SK-N-SH (cell line): ENCODE measurements at regions not wholly inside any gene's neighbourhood (a gene's known extent, or its start where the extent isn't known, plus 50 kb on each side); places are given as distances from the start of the nearest gene placed in this dataset.

Source experiments
- CHD2 ChIP-seq: fragments of 150-350 bp; IDR thresholded peaks from 2 replicates; pipeline ENCODE4 v1.6.1; 2018; ENCODE audit warnings: low read length; ENCODE audit not compliant: partially characterized antibody
- CTCF ChIP-seq: fragments of 200-600 bp; sonication (generic); IDR thresholded peaks from 2 replicates; pipeline ENCODE4 v1.6.1; 2017; ENCODE audit warnings: antibody characterized with exemption, mild to moderate bottlenecking, moderate library complexity
- FOSL2 ChIP-seq: IDR thresholded peaks from 2 replicates; pipeline ENCODE4 v1.4.0; 2012; ENCODE audit warnings: low read depth, mild to moderate bottlenecking, moderate library complexity, borderline replicate concordance
- FOXJ3 ChIP-seq: sonication (generic); formaldehyde crosslinking; IDR thresholded peaks from 2 replicates; pipeline ENCODE4 v1.5.1; 2020; ENCODE audit warnings: mild to moderate bottlenecking, missing genetic modification reagents
- MXI1 ChIP-seq: IDR thresholded peaks from 2 replicates; pipeline ENCODE4 v1.6.1; 2012; ENCODE audit warnings: mild to moderate bottlenecking, low read depth, low read length, improper control_type of control experiment
- RAD21 ChIP-seq: IDR thresholded peaks from 2 replicates; pipeline ENCODE4 v1.6.1; 2012; ENCODE audit warnings: mild to moderate bottlenecking, low read length
- RFX5 ChIP-seq: IDR thresholded peaks from 2 replicates; pipeline ENCODE4 v1.6.1; 2012; ENCODE audit warnings: mild to moderate bottlenecking, improper control_type of control experiment, low read length
- RXRA ChIP-seq: IDR thresholded peaks from 2 replicates; pipeline ENCODE4 v1.4.0; 2012; ENCODE audit warnings: low read depth, mild to moderate bottlenecking, borderline replicate concordance
- TAF1 ChIP-seq: IDR thresholded peaks from 2 replicates; pipeline ENCODE4 v1.6.1; 2012; ENCODE audit warnings: low read depth, mild to moderate bottlenecking, low read length, moderate library complexity, borderline replicate concordance
- TF ChIP-seq, protein P1 (sequence below): IDR thresholded peaks from 2 replicates; pipeline ENCODE4 v1.4.0; 2012; ENCODE audit warnings: low read depth, borderline replicate concordance
- TF ChIP-seq, protein P2 (sequence below): IDR thresholded peaks from 2 replicates; pipeline ENCODE4 v1.4.0; 2012; ENCODE audit warnings: low read depth

DNA sequence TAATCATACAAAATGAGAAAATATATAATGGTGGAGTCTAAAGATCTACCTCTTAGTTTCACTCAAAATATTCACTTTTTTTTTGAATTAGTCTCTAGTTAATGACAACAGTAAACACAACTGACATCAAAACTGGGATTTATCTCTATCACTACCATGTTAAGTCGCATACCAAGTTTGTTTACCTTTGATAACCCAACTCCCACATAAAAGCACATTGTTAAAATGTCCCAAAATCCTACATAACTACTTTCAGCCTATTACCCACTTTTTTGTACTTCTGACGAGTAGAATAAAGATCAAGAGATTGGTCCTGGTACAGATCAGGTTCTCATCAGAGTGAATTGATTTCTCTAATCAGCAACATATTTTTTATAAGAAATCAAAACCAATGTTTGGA lies 518.5 kb downstream of the EPHA3 start:
- TF ChIP-seq CTCF (no peak), FOXJ3 (CRISPR knock-in tag) (no peak), RAD21 (no peak), RFX5 (no peak), MXI1 (no peak), TAF1 (no peak), FOSL2 (no peak), CHD2 (no peak), RXRA (no peak)
- TF ChIP-seq, protein P1, sequence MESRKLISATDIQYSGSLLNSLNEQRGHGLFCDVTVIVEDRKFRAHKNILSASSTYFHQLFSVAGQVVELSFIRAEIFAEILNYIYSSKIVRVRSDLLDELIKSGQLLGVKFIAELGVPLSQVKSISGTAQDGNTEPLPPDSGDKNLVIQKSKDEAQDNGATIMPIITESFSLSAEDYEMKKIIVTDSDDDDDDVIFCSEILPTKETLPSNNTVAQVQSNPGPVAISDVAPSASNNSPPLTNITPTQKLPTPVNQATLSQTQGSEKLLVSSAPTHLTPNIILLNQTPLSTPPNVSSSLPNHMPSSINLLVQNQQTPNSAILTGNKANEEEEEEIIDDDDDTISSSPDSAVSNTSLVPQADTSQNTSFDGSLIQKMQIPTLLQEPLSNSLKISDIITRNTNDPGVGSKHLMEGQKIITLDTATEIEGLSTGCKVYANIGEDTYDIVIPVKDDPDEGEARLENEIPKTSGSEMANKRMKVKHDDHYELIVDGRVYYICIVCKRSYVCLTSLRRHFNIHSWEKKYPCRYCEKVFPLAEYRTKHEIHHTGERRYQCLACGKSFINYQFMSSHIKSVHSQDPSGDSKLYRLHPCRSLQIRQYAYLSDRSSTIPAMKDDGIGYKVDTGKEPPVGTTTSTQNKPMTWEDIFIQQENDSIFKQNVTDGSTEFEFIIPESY = no peak
- TF ChIP-seq, protein P2, sequence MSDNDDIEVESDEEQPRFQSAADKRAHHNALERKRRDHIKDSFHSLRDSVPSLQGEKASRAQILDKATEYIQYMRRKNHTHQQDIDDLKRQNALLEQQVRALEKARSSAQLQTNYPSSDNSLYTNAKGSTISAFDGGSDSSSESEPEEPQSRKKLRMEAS = no peak
